Panc1 (cell line): ENCODE measurements at regions not wholly inside any gene's neighbourhood (a gene's known extent, or its start where the extent isn't known, plus 50 kb on each side); places are given as distances from the start of the nearest gene placed in this dataset.

Experiments
- ATAC-seq: fragments of 200-7000 bp; cut with Tn5 transposase; 2 replicates; pipeline ENCODE4 v1.9.1; 2020; ENCODE audit warnings: mild to moderate bottlenecking, moderate library complexity
- BruUV-seq: library from RNA; stranded (reverse); fragments of 400-500 nt; replicated peaks from 2 replicates; lab custom pipeline; 2021; lab: Mats Ljungman, UMichigan
- CTCF ChIA-PET: fragments of 300-600 bp; sonication (Branson Sonifier 250); formaldehyde crosslinking; loops from one replicate; lab custom pipeline; 2022; ENCODE audit warnings: antibody characterized with exemption; lab: Charles Lee
- POLR2A ChIA-PET: fragments of 300-600 bp; sonication (Branson Sonifier 250); formaldehyde crosslinking; loops from one replicate; lab custom pipeline; 2022; ENCODE audit warnings: antibody characterized with exemption; lab: Charles Lee
- DNase-seq: peaks from one replicate; pipeline ENCODE4 v3.0.0-alpha.2; 2010; ENCODE audit warnings: low read depth, low spot score
- H3K27ac ChIP-seq: 2 replicates; pipeline ENCODE4 v1.5.1; 2011; ENCODE audit warnings: mild to moderate bottlenecking, low read length, inconsistent platforms
- H3K27me3 ChIP-seq: fragments of 200-500 bp; sonication (Bioruptor generic); 2 replicates; pipeline ENCODE4 v1.6.0; 2014; ENCODE audit warnings: low read length, inconsistent platforms; ENCODE audit not compliant: control insufficient read depth, insufficient read depth
- H3K36me3 ChIP-seq: fragments of 200-500 bp; sonication (Bioruptor generic); 2 replicates; pipeline ENCODE4 v1.5.1; 2014; ENCODE audit warnings: inconsistent platforms, mild to moderate bottlenecking, low read length, moderate library complexity; ENCODE audit not compliant: control insufficient read depth, insufficient read depth
- H3K4me1 ChIP-seq: 2 replicates; pipeline ENCODE4 v1.5.1; 2011; ENCODE audit warnings: inconsistent platforms, mild to moderate bottlenecking, low read length, moderate library complexity; ENCODE audit not compliant: control insufficient read depth, insufficient read depth
- H3K4me3 ChIP-seq, 2 experiments: 2 replicates each; pipeline ENCODE4 v1.5.1; 2011 to 2012; ENCODE audit warnings: low read depth in 2 of 2, low read length in 2 of 2, mild to moderate bottlenecking in 2 of 2, inconsistent platforms in 1 of 2, moderate library complexity in 1 of 2
- H3K9me3 ChIP-seq: fragments of 200-500 bp; sonication (Bioruptor generic); 2 replicates; pipeline ENCODE4 v1.5.1; 2014; ENCODE audit warnings: low read depth, mild to moderate bottlenecking, inconsistent platforms, low read length, moderate library complexity; ENCODE audit not compliant: control insufficient read depth, insufficient read depth
- POLR2AphosphoS5 ChIP-seq: IDR thresholded peaks from 2 replicates; pipeline ENCODE4 v1.6.1; 2012; ENCODE audit warnings: mild to moderate bottlenecking, low read depth, low read length, moderate library complexity
- SIN3A ChIP-seq: IDR thresholded peaks from 2 replicates; pipeline ENCODE4 v1.6.1; 2012; ENCODE audit warnings: low read depth, mild to moderate bottlenecking, low read length, moderate library complexity, borderline replicate concordance; ENCODE audit not compliant: insufficient read depth
- TCF7L2 ChIP-seq: IDR thresholded peaks from 2 replicates; pipeline ENCODE4 v1.6.1; 2011; ENCODE audit warnings: mild to moderate bottlenecking, low read depth, low read length, inconsistent platforms
- in situ Hi-C: cut with HindIII; loops from 2 replicates; pipeline ENCODE4 v1.10.0; 2016; ENCODE audit warnings: low sequenced_read_pairs, low pct_unique_long_range_greater_than_20kb
- intact Hi-C: fragments of 100-400 bp; cut with micrococcal nuclease; formaldehyde crosslinking; loops from one replicate; pipeline ENCODE4 v1.10.0; 2022; ENCODE audit not compliant: unreplicated experiment
- TF ChIP-seq, protein P1 (sequence below), 2 experiments: IDR thresholded peaks; 2 replicates each; pipeline ENCODE4 v1.6.1; 2011 to 2012; ENCODE audit warnings: low read depth in 2 of 2, control low read depth in 1 of 2, low read length in 1 of 2, mild to moderate bottlenecking in 1 of 2, moderate library complexity in 1 of 2; ENCODE audit not compliant: insufficient read depth in 1 of 2
- TF ChIP-seq, protein P2 (sequence below): fragments of 450-650 bp; IDR thresholded peaks from 2 replicates; pipeline ENCODE4 v1.5.1; 2017; ENCODE audit warnings: mild to moderate bottlenecking

DNA sequence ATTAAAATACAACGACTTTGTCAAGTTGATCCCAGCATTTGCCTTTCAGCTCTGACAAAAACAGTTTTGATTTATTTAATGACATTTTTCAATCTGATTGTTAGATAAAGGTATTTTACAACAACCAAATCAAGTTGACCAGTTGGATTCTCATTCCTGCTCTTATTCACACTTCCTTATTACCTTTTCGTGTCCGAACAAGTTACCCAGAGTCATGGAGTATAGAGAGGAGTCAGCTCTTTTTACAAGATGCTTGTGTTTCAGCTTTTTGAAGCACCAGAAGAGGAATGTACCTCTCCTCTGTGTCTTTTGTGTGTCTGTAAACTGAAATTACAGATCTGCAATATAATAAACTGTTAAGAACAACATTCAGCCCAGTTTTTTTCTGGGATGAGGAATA lies 151.3 kb upstream of the TMEM161B start:
- ChIA-PET CTCF (no interaction called here), POLR2A (no interaction called here)
- Histone ChIP-seq H3K9me3 (no peaks in the 10 kb centered on the region), H3K27ac (no peak overlapping the region), H3K27me3 (no peaks in the 10 kb centered on the region), H3K4me1 (no peaks in the 10 kb centered on the region), H3K4me3 (no peak overlapping the region), H3K36me3 (no peaks in the 10 kb centered on the region)
- DNase-seq (no peak), ATAC-seq (no peak)
- in situ Hi-C loops (no loop called here), intact Hi-C loops (no loop called here)
- TF ChIP-seq POLR2AphosphoS5 = no peak
- no peak for TF ChIP-seq TCF7L2
- TF ChIP-seq, protein P1, sequence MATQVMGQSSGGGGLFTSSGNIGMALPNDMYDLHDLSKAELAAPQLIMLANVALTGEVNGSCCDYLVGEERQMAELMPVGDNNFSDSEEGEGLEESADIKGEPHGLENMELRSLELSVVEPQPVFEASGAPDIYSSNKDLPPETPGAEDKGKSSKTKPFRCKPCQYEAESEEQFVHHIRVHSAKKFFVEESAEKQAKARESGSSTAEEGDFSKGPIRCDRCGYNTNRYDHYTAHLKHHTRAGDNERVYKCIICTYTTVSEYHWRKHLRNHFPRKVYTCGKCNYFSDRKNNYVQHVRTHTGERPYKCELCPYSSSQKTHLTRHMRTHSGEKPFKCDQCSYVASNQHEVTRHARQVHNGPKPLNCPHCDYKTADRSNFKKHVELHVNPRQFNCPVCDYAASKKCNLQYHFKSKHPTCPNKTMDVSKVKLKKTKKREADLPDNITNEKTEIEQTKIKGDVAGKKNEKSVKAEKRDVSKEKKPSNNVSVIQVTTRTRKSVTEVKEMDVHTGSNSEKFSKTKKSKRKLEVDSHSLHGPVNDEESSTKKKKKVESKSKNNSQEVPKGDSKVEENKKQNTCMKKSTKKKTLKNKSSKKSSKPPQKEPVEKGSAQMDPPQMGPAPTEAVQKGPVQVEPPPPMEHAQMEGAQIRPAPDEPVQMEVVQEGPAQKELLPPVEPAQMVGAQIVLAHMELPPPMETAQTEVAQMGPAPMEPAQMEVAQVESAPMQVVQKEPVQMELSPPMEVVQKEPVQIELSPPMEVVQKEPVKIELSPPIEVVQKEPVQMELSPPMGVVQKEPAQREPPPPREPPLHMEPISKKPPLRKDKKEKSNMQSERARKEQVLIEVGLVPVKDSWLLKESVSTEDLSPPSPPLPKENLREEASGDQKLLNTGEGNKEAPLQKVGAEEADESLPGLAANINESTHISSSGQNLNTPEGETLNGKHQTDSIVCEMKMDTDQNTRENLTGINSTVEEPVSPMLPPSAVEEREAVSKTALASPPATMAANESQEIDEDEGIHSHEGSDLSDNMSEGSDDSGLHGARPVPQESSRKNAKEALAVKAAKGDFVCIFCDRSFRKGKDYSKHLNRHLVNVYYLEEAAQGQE (IDR thresholded peaks at IDR 0.05; ENCODE audit: insufficient read depth in 1 of 2, low read depth in 2 of 2, low read length in 1 of 2) = no peak
- TF ChIP-seq, protein P2, sequence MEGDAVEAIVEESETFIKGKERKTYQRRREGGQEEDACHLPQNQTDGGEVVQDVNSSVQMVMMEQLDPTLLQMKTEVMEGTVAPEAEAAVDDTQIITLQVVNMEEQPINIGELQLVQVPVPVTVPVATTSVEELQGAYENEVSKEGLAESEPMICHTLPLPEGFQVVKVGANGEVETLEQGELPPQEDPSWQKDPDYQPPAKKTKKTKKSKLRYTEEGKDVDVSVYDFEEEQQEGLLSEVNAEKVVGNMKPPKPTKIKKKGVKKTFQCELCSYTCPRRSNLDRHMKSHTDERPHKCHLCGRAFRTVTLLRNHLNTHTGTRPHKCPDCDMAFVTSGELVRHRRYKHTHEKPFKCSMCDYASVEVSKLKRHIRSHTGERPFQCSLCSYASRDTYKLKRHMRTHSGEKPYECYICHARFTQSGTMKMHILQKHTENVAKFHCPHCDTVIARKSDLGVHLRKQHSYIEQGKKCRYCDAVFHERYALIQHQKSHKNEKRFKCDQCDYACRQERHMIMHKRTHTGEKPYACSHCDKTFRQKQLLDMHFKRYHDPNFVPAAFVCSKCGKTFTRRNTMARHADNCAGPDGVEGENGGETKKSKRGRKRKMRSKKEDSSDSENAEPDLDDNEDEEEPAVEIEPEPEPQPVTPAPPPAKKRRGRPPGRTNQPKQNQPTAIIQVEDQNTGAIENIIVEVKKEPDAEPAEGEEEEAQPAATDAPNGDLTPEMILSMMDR = no peak
- TF ChIP-seq SIN3A = no peak
- no TSS peak for BruUV-seq

DNA sequence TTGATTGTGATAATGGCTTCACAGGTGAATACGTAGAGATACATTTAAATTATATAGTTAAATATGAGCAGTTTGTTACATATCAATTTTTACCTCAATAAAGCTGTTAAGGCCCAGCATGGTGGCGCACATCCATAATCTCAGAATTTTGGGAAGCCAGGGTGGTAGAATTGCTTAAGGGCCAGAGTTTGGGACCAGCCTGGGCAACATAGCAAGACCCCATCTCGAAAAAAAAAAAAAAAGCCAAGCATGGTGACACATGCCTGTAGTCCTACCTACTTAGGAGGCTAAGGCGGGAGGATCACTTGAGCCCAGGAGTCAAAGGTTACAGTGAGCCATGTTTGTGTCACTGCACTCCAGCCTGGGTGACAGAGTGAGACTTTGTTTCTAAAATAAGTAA lies 138.7 kb upstream of the TMEM161B start:
- in situ Hi-C loops = no loop called here
- intact Hi-C loops = no loop called here
- ChIA-PET CTCF (no interaction called here), POLR2A (no interaction called here)
- TF ChIP-seq SIN3A = no peak
- TF ChIP-seq, protein P1 (IDR thresholded peaks at IDR 0.05; ENCODE audit: insufficient read depth in 1 of 2, low read depth in 2 of 2, low read length in 1 of 2) = no peak
- no peak for TF ChIP-seq POLR2AphosphoS5
- TF ChIP-seq, protein P2 = no peak
- no peak for TF ChIP-seq TCF7L2
- Histone ChIP-seq H3K36me3 (no peaks in the 10 kb centered on the region), H3K27me3 (no peaks in the 10 kb centered on the region), H3K9me3 (no peaks in the 10 kb centered on the region), H3K4me3 (no peak overlapping the region), H3K27ac (no peak overlapping the region), H3K4me1 (no peaks in the 10 kb centered on the region)
- no peak for ATAC-seq
- no TSS peak for BruUV-seq
- DNase-seq = no peak
